ENCODE measurements at regions not wholly inside any gene's neighbourhood (a gene's known extent, or its start where the extent isn't known, plus 50 kb on each side); places are given as distances from the start of the nearest gene placed in this dataset.

DNA sequence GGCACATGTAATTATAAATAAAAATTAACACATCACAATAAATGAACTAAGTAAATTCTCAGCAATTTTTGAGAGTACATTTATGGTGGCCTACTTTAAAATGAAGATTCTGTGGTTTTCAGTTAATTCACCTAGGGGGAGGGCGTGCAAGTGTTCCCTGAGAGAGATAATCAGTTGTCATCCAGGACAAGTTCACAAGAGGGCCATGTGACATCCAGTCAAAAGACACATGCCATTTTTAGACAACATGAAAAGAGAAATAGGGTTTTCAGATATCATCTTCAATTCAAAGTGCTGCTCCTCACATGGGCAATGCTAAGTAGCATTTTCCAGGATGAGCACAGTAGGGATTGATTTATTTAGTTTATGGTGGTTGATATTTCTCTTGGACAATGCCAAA lies 393.7 kb downstream of the STK39 start:
- TF ChIP-seq, protein P1, sequence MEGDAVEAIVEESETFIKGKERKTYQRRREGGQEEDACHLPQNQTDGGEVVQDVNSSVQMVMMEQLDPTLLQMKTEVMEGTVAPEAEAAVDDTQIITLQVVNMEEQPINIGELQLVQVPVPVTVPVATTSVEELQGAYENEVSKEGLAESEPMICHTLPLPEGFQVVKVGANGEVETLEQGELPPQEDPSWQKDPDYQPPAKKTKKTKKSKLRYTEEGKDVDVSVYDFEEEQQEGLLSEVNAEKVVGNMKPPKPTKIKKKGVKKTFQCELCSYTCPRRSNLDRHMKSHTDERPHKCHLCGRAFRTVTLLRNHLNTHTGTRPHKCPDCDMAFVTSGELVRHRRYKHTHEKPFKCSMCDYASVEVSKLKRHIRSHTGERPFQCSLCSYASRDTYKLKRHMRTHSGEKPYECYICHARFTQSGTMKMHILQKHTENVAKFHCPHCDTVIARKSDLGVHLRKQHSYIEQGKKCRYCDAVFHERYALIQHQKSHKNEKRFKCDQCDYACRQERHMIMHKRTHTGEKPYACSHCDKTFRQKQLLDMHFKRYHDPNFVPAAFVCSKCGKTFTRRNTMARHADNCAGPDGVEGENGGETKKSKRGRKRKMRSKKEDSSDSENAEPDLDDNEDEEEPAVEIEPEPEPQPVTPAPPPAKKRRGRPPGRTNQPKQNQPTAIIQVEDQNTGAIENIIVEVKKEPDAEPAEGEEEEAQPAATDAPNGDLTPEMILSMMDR (IDR thresholded peaks at IDR 0.05; ENCODE audit: borderline replicate concordance, extremely low read depth, low read length, poor library complexity, severe bottlenecking), result no peak
- TF ChIP-seq EZH2 (IDR thresholded peaks at IDR 0.05; ENCODE audit: borderline replicate concordance, low read depth, low read length, severe bottlenecking), result no peak
